ENCODE measurements at regions not wholly inside any gene's neighbourhood (a gene's known extent, or its start where the extent isn't known, plus 50 kb on each side); places are given as distances from the start of the nearest gene placed in this dataset.

- no peak for TF ChIP-seq MXI1 (IDR thresholded peaks at IDR 0.05; ENCODE audit: borderline replicate concordance, low read depth, low read length)
- no peak for TF ChIP-seq CTCF (conservative IDR thresholded peaks at IDR 0.05; ENCODE audit: low read depth, low read length)
- TF ChIP-seq POLR2A (IDR thresholded peaks at IDR 0.05; ENCODE audit: low read depth, low read length) = no peak
Measured at GRCh38 chr10:130744631-130745030, 566.9 kb downstream of the TCERG1L start.
